Immature natural killer cell (primary cell): ENCODE measurements at regions not wholly inside any gene's neighbourhood (a gene's known extent, or its start where the extent isn't known, plus 50 kb on each side); places are given as distances from the start of the nearest gene placed in this dataset.

Source experiments
- DNase-seq, 3 donors: peaks; one replicate each; pipeline ENCODE4 v3.0.0; 2022; ENCODE audit warnings: mixed read lengths in 1 of 3
- H3K27ac Mint-ChIP-seq, 6 donors: one replicate each; pipeline ENCODE4 v1.8.0; 2020; ENCODE audit warnings: mixed read lengths in 6 of 6, mild to moderate bottlenecking in 5 of 6, inconsistent platforms in 4 of 6, moderate library complexity in 3 of 6
- H3K27me3 Mint-ChIP-seq, 3 donors: one replicate each; pipeline ENCODE4 v1.8.0; 2020 to 2021; ENCODE audit warnings: low read depth in 3 of 3, mild to moderate bottlenecking in 3 of 3, mixed read lengths in 3 of 3, moderate library complexity in 3 of 3, inconsistent platforms in 1 of 3
- H3K36me3 Mint-ChIP-seq, 3 donors: one replicate each; pipeline ENCODE4 v1.8.0; 2020; ENCODE audit warnings: mixed read lengths in 3 of 3, inconsistent platforms in 2 of 3, mild to moderate bottlenecking in 2 of 3
- H3K4me1 Mint-ChIP-seq, 2 donors: one replicate each; pipeline ENCODE4 v1.8.0; 2020; ENCODE audit warnings: inconsistent platforms in 2 of 2, mild to moderate bottlenecking in 2 of 2, mixed read lengths in 2 of 2, moderate library complexity in 1 of 2
- H3K4me3 Mint-ChIP-seq, 5 donors: one replicate each; pipeline ENCODE4 v1.8.0; 2020; ENCODE audit warnings: mild to moderate bottlenecking in 5 of 5, mixed read lengths in 5 of 5, inconsistent platforms in 3 of 5, moderate library complexity in 3 of 5
- H3K9me3 Mint-ChIP-seq, 6 donors: one replicate each; pipeline ENCODE4 v1.8.0; 2020; ENCODE audit warnings: mild to moderate bottlenecking in 6 of 6, mixed read lengths in 6 of 6, inconsistent platforms in 4 of 6, moderate library complexity in 3 of 6

- no peak overlapping the region for H3K4me3 Mint-ChIP-seq
- H3K4me1 Mint-ChIP-seq: no peaks in the 10 kb centered on the region
- peaks cover 3 to 9% (median 5%) of the 10 kb centered on the region in 6 donors for H3K9me3 Mint-ChIP-seq
- no peak for DNase-seq
- no peak overlapping the region for H3K27ac Mint-ChIP-seq
- peaks cover 0 to 2% (median 2%) of the 10 kb centered on the region in 3 donors for H3K27me3 Mint-ChIP-seq
- H3K36me3 Mint-ChIP-seq: no peaks in the 10 kb centered on the region
Measured at GRCh38 chr5:5039918-5040317, 100.2 kb upstream of the ADAMTS16 start.

GRCh38 chr5:5040712-5041111, 99.4 kb upstream of the ADAMTS16 start:
- DNase-seq: no peak
- no peaks in the 10 kb centered on the region for H3K36me3 Mint-ChIP-seq
- H3K9me3 Mint-ChIP-seq: peaks cover 3 to 9% (median 4%) of the 10 kb centered on the region in 6 donors
- no peaks in the 10 kb centered on the region for H3K4me1 Mint-ChIP-seq
- peaks cover 0 to 2% (median 2%) of the 10 kb centered on the region in 3 donors for H3K27me3 Mint-ChIP-seq
- no peak overlapping the region for H3K4me3 Mint-ChIP-seq
- no peak overlapping the region for H3K27ac Mint-ChIP-seq

GRCh38 chr5:5042806-5043205, 97.3 kb upstream of the ADAMTS16 start:
- no peaks in the 10 kb centered on the region for H3K4me1 Mint-ChIP-seq
- peaks cover 0 to 2% (median 2%) of the 10 kb centered on the region in 3 donors for H3K27me3 Mint-ChIP-seq
- no peak overlapping the region for H3K27ac Mint-ChIP-seq
- peaks cover 0 to 9% (median under 1%) of the 10 kb centered on the region in 6 donors for H3K9me3 Mint-ChIP-seq
- no peak overlapping the region for H3K4me3 Mint-ChIP-seq
- H3K36me3 Mint-ChIP-seq: no peaks in the 10 kb centered on the region
- DNase-seq: no peak

GRCh38 chr5:5043346-5043745, 96.8 kb upstream of the ADAMTS16 start:
- no peak for DNase-seq
- Mint-ChIP-seq H3K27ac (no peak overlapping the region), H3K27me3 (peaks cover 0 to 2% (median 2%) of the 10 kb centered on the region in 3 donors), H3K9me3 (peaks cover 0 to 5% (median under 1%) of the 10 kb centered on the region in 6 donors), H3K4me3 (no peak overlapping the region), H3K4me1 (no peaks in the 10 kb centered on the region), H3K36me3 (no peaks in the 10 kb centered on the region)

- Mint-ChIP-seq H3K9me3 (peaks cover 0 to 4% (median under 1%) of the 10 kb centered on the region in 6 donors), H3K4me3 (no peak overlapping the region), H3K4me1 (no peaks in the 10 kb centered on the region), H3K36me3 (no peaks in the 10 kb centered on the region), H3K27me3 (peaks cover 0 to 2% (median 0%) of the 10 kb centered on the region in 3 donors), H3K27ac (no peak overlapping the region)
- DNase-seq: no peak
Measured at GRCh38 chr5:5044247-5044840, 95.8 kb upstream of the ADAMTS16 start.

GRCh38 chr5:5046680-5047502, 93.2 kb upstream of the ADAMTS16 start:
- Mint-ChIP-seq H3K4me1 (no peaks in the 10 kb centered on the region), H3K4me3 (no peak overlapping the region), H3K36me3 (no peaks in the 10 kb centered on the region), H3K27me3 (peaks cover 0 to 1% (median 0%) of the 10 kb centered on the region in 3 donors), H3K9me3 (peaks cover 0 to 4% (median 1%) of the 10 kb centered on the region in 6 donors), H3K27ac (no peak overlapping the region)
- no peak for DNase-seq

- no peak for DNase-seq
- Mint-ChIP-seq H3K9me3 (peaks cover 0 to 4% (median 3%) of the 10 kb centered on the region in 6 donors), H3K27ac (no peak overlapping the region), H3K27me3 (peaks cover 0 to 2% (median 0%) of the 10 kb centered on the region in 3 donors), H3K4me1 (no peaks in the 10 kb centered on the region), H3K4me3 (no peak overlapping the region), H3K36me3 (no peaks in the 10 kb centered on the region)
Measured at GRCh38 chr5:5050801-5051200, 89.3 kb upstream of the ADAMTS16 start.

- DNase-seq: no peak
- Mint-ChIP-seq H3K27me3 (peaks cover 0 to 4% (median 0%) of the 10 kb centered on the region in 3 donors), H3K27ac (no peak overlapping the region), H3K36me3 (no peaks in the 10 kb centered on the region), H3K4me3 (no peak overlapping the region), H3K9me3 (peaks cover 0 to 17% (median 5%) of the 10 kb centered on the region in 6 donors), H3K4me1 (no peaks in the 10 kb centered on the region)
Measured at GRCh38 chr5:5055712-5056111, 84.4 kb upstream of the ADAMTS16 start.

GRCh38 chr5:5061836-5062235, 78.3 kb upstream of the ADAMTS16 start:
- Mint-ChIP-seq H3K9me3 (peaks cover 0 to 12% (median 3%) of the 10 kb centered on the region in 6 donors), H3K4me1 (no peaks in the 10 kb centered on the region), H3K4me3 (no peak overlapping the region), H3K36me3 (no peaks in the 10 kb centered on the region), H3K27ac (no peak overlapping the region), H3K27me3 (peaks cover 0 to 3% (median 0%) of the 10 kb centered on the region in 3 donors)
- no peak for DNase-seq

GRCh38 chr5:5062525-5063302, 77.4 kb upstream of the ADAMTS16 start:
- no peak for DNase-seq
- Mint-ChIP-seq H3K27ac (no peak overlapping the region), H3K27me3 (peaks cover 0 to 3% (median 0%) of the 10 kb centered on the region in 3 donors), H3K4me3 (no peak overlapping the region), H3K9me3 (peaks cover 0 to 11% (median 4%) of the 10 kb centered on the region in 6 donors), H3K36me3 (no peaks in the 10 kb centered on the region), H3K4me1 (no peaks in the 10 kb centered on the region)

GRCh38 chr5:5063533-5063953, 76.6 kb upstream of the ADAMTS16 start:
- Mint-ChIP-seq H3K4me1 (no peaks in the 10 kb centered on the region), H3K4me3 (no peak overlapping the region), H3K27me3 (peaks cover 0 to 3% (median 0%) of the 10 kb centered on the region in 3 donors), H3K36me3 (no peaks in the 10 kb centered on the region), H3K27ac (no peak overlapping the region), H3K9me3 (peaks cover 0 to 11% (median 4%) of the 10 kb centered on the region in 6 donors)
- DNase-seq: no peak

GRCh38 chr5:5065472-5065871, 74.7 kb upstream of the ADAMTS16 start:
- DNase-seq: no peak
- Mint-ChIP-seq H3K36me3 (no peaks in the 10 kb centered on the region), H3K4me3 (no peak overlapping the region), H3K27me3 (peaks cover 0 to 2% (median 0%) of the 10 kb centered on the region in 3 donors), H3K9me3 (peaks cover 0 to 8% (median 3%) of the 10 kb centered on the region in 6 donors), H3K4me1 (no peaks in the 10 kb centered on the region), H3K27ac (no peak overlapping the region)

- Mint-ChIP-seq H3K4me1 (no peaks in the 10 kb centered on the region), H3K27me3 (peaks cover 0 to 2% (median 0%) of the 10 kb centered on the region in 3 donors), H3K4me3 (no peak overlapping the region), H3K27ac (no peak overlapping the region), H3K9me3 (peaks cover 0 to 13% (median 3%) of the 10 kb centered on the region in 6 donors), H3K36me3 (no peaks in the 10 kb centered on the region)
- DNase-seq: no peak
Measured at GRCh38 chr5:5066276-5067186, 73.6 kb upstream of the ADAMTS16 start.
